22Rv1 (cell line): ENCODE measurements at regions not wholly inside any gene's neighbourhood (a gene's known extent, or its start where the extent isn't known, plus 50 kb on each side); places are given as distances from the start of the nearest gene placed in this dataset.

Experiments
- ZFX ChIP-seq: fragments of 450-650 bp; IDR thresholded peaks from 2 replicates; pipeline ENCODE4 v1.6.1; 2017; ENCODE audit warnings: antibody characterized with exemption, borderline replicate concordance
- TF ChIP-seq, protein P1 (sequence below): fragments of 450-650 bp; IDR thresholded peaks from 2 replicates; pipeline ENCODE4 v1.5.1; 2017; ENCODE audit warnings: mild to moderate bottlenecking

DNA sequence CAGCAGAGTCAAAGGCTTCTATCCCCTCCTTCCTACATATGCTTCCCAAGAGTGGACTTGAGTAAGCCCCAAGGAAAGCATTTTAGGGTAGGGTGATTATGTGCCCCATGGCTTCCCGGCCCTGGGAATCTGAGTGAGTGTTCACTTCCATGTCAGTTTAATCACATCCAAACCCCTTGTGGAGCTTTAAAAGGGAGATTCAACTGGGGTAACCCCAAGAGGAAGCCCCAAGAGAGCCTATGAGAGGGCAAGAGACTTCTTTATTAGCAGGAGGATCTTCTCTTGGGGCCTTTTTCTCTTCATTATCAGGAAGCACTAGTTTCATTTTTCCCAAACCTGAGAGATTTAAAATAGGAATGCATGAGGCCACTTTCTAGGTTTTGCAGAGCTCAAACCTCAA lies 97.0 kb upstream of the IRF2BP2 start:
- TF ChIP-seq, protein P1, sequence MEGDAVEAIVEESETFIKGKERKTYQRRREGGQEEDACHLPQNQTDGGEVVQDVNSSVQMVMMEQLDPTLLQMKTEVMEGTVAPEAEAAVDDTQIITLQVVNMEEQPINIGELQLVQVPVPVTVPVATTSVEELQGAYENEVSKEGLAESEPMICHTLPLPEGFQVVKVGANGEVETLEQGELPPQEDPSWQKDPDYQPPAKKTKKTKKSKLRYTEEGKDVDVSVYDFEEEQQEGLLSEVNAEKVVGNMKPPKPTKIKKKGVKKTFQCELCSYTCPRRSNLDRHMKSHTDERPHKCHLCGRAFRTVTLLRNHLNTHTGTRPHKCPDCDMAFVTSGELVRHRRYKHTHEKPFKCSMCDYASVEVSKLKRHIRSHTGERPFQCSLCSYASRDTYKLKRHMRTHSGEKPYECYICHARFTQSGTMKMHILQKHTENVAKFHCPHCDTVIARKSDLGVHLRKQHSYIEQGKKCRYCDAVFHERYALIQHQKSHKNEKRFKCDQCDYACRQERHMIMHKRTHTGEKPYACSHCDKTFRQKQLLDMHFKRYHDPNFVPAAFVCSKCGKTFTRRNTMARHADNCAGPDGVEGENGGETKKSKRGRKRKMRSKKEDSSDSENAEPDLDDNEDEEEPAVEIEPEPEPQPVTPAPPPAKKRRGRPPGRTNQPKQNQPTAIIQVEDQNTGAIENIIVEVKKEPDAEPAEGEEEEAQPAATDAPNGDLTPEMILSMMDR, result no peak
- no peak for TF ChIP-seq ZFX
